G401 (cell line): ENCODE measurements at regions not wholly inside any gene's neighbourhood (a gene's known extent, or its start where the extent isn't known, plus 50 kb on each side); places are given as distances from the start of the nearest gene placed in this dataset.

Experiments
- DNase-seq: peaks from one replicate; pipeline ENCODE4 v3.0.0-alpha.2; 2015; ENCODE audit warnings: low spot score
- in situ Hi-C: cut with HindIII; loops from 2 replicates; pipeline ENCODE4 v1.10.0; 2016; ENCODE audit warnings: low sequenced_read_pairs, mixed read lengths

GRCh38 chr13:73220966-73221720 lies 162.3 kb downstream of the KLF5 start:
- in situ Hi-C loops: no loop called here
- no peak for DNase-seq

DNA sequence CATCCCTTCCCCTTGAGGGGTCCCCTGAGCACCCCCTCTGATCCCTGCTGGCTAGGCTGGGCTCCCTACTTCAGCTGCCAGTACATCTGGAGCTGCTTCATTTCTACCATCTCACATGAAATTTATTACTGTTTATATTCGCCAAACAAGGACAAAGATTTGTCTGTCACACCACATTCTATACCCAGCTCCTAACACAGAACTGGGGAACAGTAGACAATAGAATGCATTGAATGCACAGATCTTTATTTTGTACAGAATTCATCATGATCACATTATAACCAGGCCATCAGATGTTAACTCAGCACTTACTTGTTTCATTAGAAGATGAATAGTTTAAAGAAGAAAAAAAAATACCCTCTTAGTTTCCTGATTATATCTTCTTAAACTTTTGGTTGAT lies 159.4 kb downstream of the KLF5 start:
- in situ Hi-C loops: no loop called here
- DNase-seq: no peak

GRCh38 chr13:73216381-73216831 lies 157.6 kb downstream of the KLF5 start:
- no peak for DNase-seq
- in situ Hi-C loops: no loop called here

GRCh38 chr13:73215823-73216222 lies 157.0 kb downstream of the KLF5 start:
- DNase-seq: no peak
- in situ Hi-C loops: no loop called here

DNA sequence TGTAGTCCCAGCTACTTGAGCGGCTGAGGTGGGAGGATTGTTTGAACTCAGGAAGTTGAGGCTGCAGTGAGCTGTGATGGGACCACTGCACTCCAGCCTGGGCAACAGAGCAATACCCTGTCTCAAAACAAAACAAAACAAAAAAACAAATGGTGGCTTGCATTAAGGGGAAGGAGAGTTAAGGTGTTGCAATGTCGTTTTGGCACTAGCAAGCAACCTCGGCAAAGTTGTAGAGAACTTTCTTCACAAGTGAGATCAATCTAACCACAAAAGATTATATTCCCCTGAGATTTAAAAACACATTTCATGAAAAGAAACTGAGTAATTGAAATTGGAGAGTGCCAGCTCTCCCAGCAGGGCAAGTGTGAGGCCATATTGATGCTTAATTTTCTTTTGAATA lies 153.7 kb downstream of the KLF5 start:
- in situ Hi-C loops: no loop called here
- DNase-seq: no peak

- in situ Hi-C loops: no loop called here
- DNase-seq: no peak
These were observed 151.5 kb downstream of the KLF5 start for GRCh38 chr13:73210218-73210883.

- no peak for DNase-seq
- in situ Hi-C loops: no loop called here
These were observed 146.1 kb downstream of the KLF5 start for GRCh38 chr13:73204952-73205351.

DNA sequence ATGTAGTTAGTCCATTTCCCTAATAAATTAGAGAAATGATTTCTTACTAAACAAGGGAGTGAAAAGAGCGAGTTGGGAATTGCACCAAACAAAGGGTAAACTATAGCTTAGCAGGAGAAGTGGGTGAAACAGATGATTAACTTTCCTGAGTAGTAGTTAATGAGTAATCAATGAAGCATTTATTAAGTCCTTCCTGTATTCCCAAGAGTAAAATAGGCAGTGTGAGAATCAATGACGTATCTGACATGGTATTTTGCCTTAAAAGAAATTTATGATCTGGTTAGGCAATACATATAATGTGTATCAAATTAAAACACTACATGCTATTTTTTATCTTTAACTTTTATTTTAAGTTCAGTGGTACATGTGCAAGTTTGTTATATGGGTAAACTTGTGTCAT lies 142.8 kb downstream of the KLF5 start:
- in situ Hi-C loops: no loop called here
- DNase-seq: no peak

DNA sequence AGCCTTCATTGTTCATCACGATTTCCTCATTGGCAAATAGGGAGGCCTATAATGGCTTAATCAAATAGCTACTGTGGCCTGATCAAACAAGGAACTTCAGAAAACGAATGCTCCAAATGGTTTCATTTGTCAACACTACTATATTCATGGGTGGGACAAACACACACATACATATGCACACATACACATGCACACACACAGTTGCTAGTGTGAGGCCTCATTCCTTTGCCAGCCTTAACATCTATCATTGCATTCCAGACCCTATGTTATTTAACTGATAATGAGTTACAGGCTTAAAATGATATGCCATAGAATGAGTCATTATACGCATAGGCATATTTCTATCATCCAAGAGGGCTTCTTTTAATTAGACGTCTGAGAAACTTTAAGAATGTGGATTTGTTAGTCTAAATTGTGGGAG lies 140.2 kb downstream of the KLF5 start:
- in situ Hi-C loops: no loop called here
- no peak for DNase-seq

DNA sequence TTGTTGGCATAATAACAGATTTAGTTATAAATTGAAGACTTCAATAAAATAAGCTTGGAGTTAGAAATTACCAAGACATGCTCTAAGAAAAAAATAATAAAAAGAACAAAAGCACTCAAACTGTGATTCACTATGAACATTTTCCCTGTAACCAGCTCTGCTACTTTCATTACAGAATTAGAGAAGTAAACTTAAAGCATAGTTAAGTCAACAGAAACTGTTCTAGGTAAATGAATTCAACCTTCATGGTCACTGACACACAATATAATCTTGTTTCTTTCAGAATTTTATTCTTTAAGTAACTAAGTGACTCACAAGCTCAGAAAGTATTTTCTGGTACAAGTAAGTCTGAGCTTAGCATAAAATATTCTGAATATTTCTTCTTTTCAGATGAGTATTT lies 136.3 kb downstream of the KLF5 start:
- in situ Hi-C loops: no loop called here
- DNase-seq: no peak

GRCh38 chr13:73194310-73194709 lies 135.5 kb downstream of the KLF5 start:
- DNase-seq: no peak
- in situ Hi-C loops: no loop called here

DNA sequence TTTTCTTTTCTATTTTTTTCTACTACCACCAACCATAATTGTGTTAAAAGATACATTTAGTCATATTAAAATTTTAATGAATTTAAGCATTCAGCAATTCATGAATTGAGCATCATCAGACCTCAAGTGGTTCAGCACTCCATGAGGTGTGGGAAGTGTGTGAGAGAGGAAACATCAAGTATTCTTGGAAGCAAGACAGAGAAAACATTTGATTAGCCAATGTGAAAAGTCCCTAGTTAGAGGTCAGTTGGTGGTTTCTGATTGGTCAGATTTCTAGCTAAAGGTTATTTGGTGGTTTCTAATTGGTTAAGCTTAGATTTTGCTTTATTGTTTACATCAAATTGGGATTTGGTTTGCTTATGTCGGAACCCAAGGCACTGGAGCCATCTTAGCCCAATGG lies 134.7 kb downstream of the KLF5 start:
- in situ Hi-C loops: no loop called here
- no peak for DNase-seq

DNA sequence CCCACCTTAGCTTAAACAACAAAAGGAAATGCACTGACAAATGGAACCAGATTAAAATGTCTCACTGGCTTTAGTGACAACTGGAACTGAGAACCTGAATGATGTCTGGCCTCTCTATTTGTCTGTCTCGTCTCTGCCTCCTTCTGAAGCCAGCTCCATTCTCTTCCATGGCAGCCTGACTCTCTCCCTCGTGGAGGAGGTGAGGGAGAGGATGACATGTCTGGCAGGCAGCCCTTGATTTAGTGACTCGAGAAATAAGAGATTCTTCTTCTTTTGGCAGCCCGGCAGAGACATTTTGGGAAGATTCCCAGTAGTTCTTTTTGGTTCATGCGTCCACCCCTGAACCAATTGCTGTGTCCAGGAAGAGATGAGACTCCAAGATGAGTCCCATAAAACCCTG lies 131.7 kb downstream of the KLF5 start:
- in situ Hi-C loops: no loop called here
- DNase-seq: peak; percentile 2

DNA sequence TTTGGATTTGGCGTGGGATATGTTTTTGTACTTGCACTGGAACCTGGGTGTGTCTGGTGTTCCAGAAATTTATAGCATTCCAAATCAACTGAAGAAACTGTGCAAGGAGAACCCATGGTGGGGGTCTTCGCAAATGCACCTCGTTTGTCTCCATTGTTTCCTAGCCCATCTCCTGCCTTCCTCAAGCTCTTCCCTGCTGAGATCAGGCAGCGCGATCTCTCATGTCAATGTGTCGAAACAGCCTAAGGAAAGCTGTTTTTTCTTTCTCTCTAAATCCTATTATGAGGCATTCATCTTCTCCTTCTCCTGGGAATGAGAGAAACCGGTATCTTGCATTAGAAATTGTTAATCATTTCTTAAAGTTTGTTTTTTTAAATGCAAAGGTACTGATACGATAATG lies 131.0 kb downstream of the KLF5 start:
- in situ Hi-C loops: no loop called here
- DNase-seq: no peak

- no peak for DNase-seq
- in situ Hi-C loops: no loop called here
These were observed 130.6 kb downstream of the KLF5 start for GRCh38 chr13:73189362-73189761.

- in situ Hi-C loops: no loop called here
These were observed 128.3 kb downstream of the KLF5 start for GRCh38 chr13:73187106-73187505.

DNA sequence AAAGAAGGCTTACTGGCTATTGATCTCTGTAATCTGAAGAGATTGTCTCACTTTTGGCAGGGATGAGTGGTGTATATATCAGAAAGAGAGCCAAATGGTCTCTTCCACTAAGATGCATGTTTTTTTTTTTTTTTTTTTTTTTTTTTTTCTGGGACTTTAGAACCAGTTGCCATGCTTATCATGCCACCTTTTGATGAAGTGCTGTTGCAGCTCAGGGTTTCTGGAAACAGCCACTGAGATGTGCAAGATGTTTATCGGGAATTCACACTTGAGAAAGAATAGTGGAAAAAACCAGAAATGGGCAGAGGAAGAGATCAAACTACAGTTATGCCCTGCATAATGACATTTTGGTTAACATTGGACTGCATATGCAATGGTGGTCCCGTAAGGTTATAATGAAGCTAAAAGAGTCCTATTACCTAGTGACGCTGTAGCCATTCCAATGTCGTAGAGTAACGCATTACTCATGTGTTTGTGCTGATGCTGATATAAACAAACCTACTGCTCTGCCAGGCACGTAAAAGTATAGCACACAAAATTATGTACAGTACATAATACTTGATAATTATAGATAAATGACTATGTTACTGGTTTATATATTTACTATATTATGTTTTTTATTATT lies 121.0 kb downstream of the KLF5 start:
- no peak for DNase-seq
- in situ Hi-C loops: no loop called here

More at GRCh38 chr13:73187106-73187505, 128.3 kb downstream of the KLF5 start:
- DNase-seq: no peak

GRCh38 chr13:73177916-73178565 lies 119.2 kb downstream of the KLF5 start:
- DNase-seq: no peak
- in situ Hi-C loops: no loop called here

DNA sequence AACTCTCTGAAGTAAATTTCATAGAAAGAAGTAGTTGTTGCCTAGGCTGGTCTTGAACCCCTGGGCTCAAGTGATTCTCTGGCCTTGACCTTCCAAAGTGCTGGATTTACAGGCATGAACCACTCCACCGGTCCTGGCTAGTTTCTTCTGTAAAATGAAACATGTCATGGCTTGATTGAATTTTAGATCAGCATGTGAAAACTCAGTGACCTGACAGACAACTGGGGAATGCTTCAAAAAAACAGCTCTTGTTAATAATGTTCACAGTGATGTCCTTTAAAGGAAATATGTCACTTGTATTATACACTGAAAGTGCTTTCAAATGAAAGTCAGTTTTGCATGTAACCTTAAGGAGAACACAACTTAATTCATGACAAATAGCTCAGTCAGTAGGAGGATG lies 118.2 kb downstream of the KLF5 start:
- in situ Hi-C loops: no loop called here
- DNase-seq: no peak

GRCh38 chr13:73174521-73175010 lies 115.8 kb downstream of the KLF5 start:
- no peak for DNase-seq
- in situ Hi-C loops: no loop called here
